Activated T-helper 2 cell treated with anti-CD3 and anti-CD28 coated beads, Interferon-gamma antibody, Interleukin-2, Interleukin-4, amounts not matched to agents 10 μg/mL and 5 μg/mL and 100 μg/mL, durations not matched to agents 14 hours and 24 hours and 36 hours (primary cell): ENCODE measurements at regions not wholly inside any gene's neighbourhood (a gene's known extent, or its start where the extent isn't known, plus 50 kb on each side); places are given as distances from the start of the nearest gene placed in this dataset.

Experiments
- DNase-seq: peaks from one replicate; pipeline ENCODE4 v3.0.0; 2021; ENCODE audit warnings: low spot score
- H3K27ac Mint-ChIP-seq: one replicate; pipeline ENCODE4 v1.8.0; 2021; ENCODE audit warnings: mixed read lengths
- H3K27me3 Mint-ChIP-seq: one replicate; pipeline ENCODE4 v1.8.0; 2021; ENCODE audit warnings: low read depth, mixed read lengths
- H3K36me3 Mint-ChIP-seq: one replicate; pipeline ENCODE4 v1.8.0; 2021; ENCODE audit warnings: low read depth, mixed read lengths
- H3K4me1 Mint-ChIP-seq: one replicate; pipeline ENCODE4 v1.8.0; 2021; ENCODE audit warnings: low read depth, mixed read lengths
- H3K4me3 Mint-ChIP-seq: one replicate; pipeline ENCODE4 v1.8.0; 2021; ENCODE audit warnings: low read depth, mild to moderate bottlenecking, moderate library complexity, mixed read lengths
- H3K9me3 Mint-ChIP-seq: one replicate; pipeline ENCODE4 v1.8.0; 2021; ENCODE audit warnings: mixed read lengths
- intact Hi-C: fragments of 100-400 bp; cut with micrococcal nuclease; formaldehyde crosslinking; loops from one replicate; pipeline ENCODE4 v1.15.1; 2023

DNA sequence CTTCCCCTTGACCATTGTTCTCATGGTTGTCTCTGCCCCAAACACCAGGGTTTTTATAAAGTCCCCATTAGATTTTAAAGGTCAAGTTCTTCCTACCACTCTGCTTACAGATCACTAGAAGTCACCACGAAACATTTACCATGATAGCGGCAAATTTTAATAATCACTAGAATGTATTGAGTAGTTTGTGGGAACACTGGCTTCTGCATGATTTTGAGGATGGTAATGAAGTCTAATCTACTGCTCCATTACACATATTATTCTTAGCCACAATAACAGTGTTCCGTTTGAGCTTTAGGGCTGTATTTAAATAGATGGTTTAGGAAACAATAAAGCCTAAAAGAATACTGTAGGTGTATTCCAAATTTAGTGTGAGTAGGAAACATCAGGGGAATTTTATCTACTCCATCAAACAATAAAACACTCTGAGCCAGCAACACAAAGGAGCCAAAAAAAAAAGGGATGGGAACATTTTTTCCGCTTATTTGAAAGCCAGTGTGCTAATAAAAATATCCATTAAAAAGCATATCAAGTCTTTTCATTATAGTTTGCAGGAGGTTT, 49.7 kb downstream of the KLF12 start:
- H3K27ac Mint-ChIP-seq: no peak overlapping the region
- no peak overlapping the region for H3K4me3 Mint-ChIP-seq
- H3K27me3 Mint-ChIP-seq: no peaks in the 10 kb centered on the region
- intact Hi-C loops: no loop called here
- DNase-seq: no peak
- no peaks in the 10 kb centered on the region for H3K9me3 Mint-ChIP-seq
- H3K36me3 Mint-ChIP-seq: peaks cover 23% of the 10 kb centered on the region
- H3K4me1 Mint-ChIP-seq: peaks cover 28% of the 10 kb centered on the region

DNA sequence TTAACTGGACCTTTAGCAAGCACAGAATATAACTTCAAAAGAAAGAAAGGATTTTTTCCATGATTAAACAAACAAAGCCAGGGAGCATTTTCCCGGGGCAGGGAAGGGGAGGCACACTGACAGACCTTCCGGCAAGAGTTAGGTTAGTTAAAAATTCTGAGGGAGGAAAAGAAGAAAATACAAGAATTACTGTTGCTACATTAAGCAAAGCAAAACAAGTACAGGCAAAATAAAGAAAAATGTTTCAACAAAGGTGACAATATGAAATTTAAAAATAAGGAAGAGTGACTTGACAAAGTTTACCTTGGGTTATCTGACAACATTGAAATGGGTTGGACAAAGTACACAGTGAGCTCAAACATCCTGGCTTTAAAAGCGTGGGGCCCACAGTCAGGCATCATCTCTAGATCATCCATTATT, 51.5 kb downstream of the KLF12 start:
- Mint-ChIP-seq H3K4me3 (no peak overlapping the region), H3K36me3 (peaks cover 32% of the 10 kb centered on the region), H3K9me3 (no peaks in the 10 kb centered on the region), H3K27me3 (no peaks in the 10 kb centered on the region), H3K27ac (no peak overlapping the region), H3K4me1 (peaks cover 21% of the 10 kb centered on the region)
- DNase-seq: no peak
- intact Hi-C loops: no loop called here

DNA sequence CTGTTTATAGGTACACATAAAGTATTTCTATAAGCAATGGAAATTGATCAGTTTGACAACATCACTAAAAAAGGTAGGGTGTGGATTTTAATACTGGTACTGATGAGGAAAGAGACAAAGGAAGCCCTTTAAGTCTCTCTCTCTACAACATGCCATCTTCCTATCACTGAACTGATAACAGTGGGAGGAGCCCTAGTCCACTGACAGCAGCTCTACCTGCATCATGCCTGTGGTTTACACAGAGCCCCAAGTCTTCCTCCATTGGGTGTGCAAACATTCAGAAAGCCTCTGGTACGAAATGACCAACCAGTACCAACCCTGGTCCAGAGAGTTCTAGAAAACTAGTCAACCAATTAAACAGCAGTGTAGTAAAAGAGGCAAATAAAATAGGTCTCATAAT, 53.4 kb downstream of the KLF12 start:
- DNase-seq: no peak
- intact Hi-C loops: no loop called here
- H3K27ac Mint-ChIP-seq: no peak overlapping the region
- H3K4me3 Mint-ChIP-seq: no peak overlapping the region
- peaks cover 31% of the 10 kb centered on the region for H3K36me3 Mint-ChIP-seq
- H3K9me3 Mint-ChIP-seq: no peaks in the 10 kb centered on the region
- peaks cover 26% of the 10 kb centered on the region for H3K4me1 Mint-ChIP-seq
- no peaks in the 10 kb centered on the region for H3K27me3 Mint-ChIP-seq

DNA sequence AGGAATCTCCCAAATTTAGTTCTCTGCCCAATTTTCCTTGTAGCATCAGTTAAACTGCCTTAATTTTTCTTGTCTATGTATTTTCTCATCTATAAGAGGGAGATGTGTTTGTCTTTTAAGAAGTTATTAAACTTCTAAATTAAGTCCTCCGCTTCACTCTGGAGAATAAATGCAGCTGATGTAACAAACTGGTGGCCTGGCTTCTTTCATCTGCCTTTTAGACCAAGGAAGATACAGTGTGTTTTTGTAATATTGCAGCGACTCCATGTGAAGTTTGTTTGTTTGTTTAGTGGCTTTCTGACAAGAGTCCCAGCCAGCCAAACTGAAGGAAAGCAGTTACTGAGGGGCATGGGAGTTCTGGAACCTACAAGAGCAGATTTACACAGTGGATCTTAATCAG, 56.4 kb downstream of the KLF12 start:
- Mint-ChIP-seq H3K4me1 (peaks cover 39% of the 10 kb centered on the region), H3K36me3 (peaks cover 34% of the 10 kb centered on the region), H3K4me3 (no peak overlapping the region), H3K27ac (no peak overlapping the region), H3K9me3 (peaks cover 3% of the 10 kb centered on the region), H3K27me3 (no peaks in the 10 kb centered on the region)
- no peak for DNase-seq
- intact Hi-C loops: no loop called here

DNA sequence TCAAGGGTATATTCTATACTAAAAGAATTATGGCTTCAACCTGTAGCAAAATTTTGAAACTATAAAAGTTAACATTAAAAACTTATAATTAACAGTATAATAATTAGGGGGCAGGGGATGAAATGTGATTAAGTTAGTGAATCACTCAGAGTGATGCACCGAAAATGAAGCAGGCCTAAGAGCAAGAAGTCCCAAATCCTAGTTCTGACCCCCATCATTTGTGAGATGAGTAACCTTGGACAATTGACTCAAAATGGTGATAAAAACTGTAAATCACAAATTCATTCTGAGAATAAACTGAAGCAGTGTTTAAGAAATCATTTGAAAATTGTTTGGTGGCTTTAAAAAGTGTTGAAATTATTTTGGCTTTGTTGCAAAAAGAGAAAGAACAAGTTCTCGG, 56.8 kb downstream of the KLF12 start:
- H3K4me1 Mint-ChIP-seq: peaks cover 39% of the 10 kb centered on the region
- intact Hi-C loops: no loop called here
- no peak for DNase-seq
- no peaks in the 10 kb centered on the region for H3K27me3 Mint-ChIP-seq
- H3K27ac Mint-ChIP-seq: no peak overlapping the region
- peaks cover 32% of the 10 kb centered on the region for H3K36me3 Mint-ChIP-seq
- no peak overlapping the region for H3K4me3 Mint-ChIP-seq
- peaks cover 4% of the 10 kb centered on the region for H3K9me3 Mint-ChIP-seq

DNA sequence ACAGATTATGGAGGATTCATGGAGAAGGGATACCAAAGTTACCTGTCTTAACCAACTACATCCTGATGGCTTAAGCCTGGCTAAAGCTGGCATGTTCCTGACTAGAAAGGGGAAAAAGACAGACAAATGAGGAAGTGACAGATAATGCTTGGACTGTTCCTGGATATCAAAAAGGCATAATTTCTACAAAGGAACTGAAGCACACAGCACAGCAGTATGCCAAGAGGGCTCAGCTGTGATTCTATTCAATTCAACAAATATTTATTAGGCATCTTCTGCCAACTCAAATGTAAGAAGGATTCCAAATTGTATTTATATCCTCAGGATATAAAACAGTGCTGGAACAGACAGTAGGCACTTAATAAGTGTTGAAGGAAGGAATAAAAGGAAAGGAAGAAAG, 59.5 kb downstream of the KLF12 start:
- Mint-ChIP-seq H3K27ac (no peak overlapping the region), H3K9me3 (peaks cover 6% of the 10 kb centered on the region), H3K4me3 (no peak overlapping the region), H3K36me3 (peaks cover 34% of the 10 kb centered on the region), H3K27me3 (no peaks in the 10 kb centered on the region), H3K4me1 (peaks cover 45% of the 10 kb centered on the region)
- no peak for DNase-seq
- intact Hi-C loops: no loop called here

DNA sequence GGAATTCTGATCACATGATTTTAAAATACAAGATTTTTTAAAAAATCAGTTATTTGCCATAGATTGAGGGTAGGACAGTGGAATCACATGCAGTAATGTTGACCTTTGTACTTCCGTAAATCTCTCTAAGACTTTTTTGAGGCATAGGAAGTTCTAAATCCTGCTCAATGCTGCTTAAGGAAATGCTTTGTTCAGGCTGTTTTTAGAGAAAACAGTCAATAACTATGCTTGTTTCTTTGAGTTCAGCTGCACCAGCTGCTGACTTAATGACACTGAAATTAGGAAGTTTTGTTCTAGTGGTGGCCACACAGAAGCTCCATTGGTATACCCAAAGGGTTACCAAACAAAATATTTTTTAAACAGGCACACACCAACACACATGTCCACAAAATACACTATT, 60.9 kb downstream of the KLF12 start:
- intact Hi-C loops: no loop called here
- Mint-ChIP-seq H3K4me1 (peaks cover 53% of the 10 kb centered on the region), H3K27me3 (no peaks in the 10 kb centered on the region), H3K27ac (no peak overlapping the region), H3K4me3 (no peak overlapping the region), H3K36me3 (peaks cover 35% of the 10 kb centered on the region), H3K9me3 (peaks cover 6% of the 10 kb centered on the region)
- DNase-seq: no peak

DNA sequence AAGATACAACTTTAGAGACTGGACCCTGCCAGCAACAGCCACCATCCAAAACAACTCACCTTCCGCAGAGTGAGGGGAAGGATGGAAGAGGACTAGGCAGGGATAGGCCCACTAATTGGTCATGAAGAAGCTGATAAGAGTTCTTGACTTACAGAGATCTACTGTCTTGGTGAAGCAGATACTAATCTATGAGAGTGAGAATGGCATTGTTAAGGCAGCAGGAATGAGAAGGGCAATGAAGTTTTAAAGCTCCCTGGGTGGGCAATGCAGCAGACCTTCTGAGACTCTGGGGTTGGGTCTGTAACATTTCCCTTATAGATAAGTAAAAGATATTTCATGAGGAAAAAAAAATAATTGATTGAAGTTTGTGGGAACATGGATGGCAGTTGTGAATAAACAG, 63.7 kb downstream of the KLF12 start:
- Mint-ChIP-seq H3K9me3 (peaks cover 6% of the 10 kb centered on the region), H3K27me3 (no peaks in the 10 kb centered on the region), H3K36me3 (peaks cover 36% of the 10 kb centered on the region), H3K4me1 (peaks cover 54% of the 10 kb centered on the region), H3K27ac (peak overlapping the region; percentile 59), H3K4me3 (peak overlapping the region; percentile 53)
- intact Hi-C loops: no loop called here
- no peak for DNase-seq

DNA sequence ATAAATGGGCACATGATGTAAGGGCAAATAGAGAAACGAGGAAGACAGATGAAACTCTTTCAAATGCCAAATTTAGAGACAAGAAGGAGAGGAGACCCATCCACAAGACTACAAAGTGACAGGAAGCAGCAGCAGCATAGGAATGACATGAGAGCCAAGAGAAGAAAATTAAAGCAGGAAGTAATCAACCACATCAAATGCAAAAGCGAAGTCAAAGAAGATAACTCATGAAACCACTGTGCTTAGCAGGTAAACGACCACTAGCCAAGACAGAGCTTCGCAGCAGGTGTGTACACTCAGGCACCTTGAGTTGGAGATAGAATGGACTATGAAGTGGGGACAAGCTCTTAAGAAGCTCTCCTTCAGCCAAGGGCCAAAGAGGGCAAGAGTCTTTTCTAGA, 64.1 kb downstream of the KLF12 start:
- Mint-ChIP-seq H3K27ac (peak overlapping the region; percentile 59), H3K27me3 (no peaks in the 10 kb centered on the region), H3K36me3 (peaks cover 37% of the 10 kb centered on the region), H3K4me1 (peaks cover 52% of the 10 kb centered on the region), H3K9me3 (peaks cover 6% of the 10 kb centered on the region), H3K4me3 (peak overlapping the region; percentile 53)
- intact Hi-C loops: no loop called here
- peak; percentile 25 for DNase-seq

DNA sequence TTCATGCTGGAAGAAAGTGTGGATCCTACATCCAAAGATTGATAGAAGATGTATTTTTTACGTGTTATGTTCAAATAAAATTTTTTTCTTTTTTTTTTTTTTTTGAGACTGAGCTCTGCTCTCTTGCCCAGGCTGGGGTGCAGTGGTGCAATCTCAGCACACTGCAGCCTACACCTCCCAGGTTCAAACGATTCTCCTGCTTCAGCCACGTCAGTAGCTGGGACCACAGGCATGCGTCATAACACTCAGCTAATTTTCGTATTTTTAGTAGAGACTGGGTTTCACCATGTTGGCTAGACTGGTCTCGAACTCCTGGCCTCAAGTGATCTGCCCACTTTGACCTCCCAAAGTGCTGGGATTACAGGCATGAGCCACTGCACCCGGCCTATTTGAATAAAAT, 65.7 kb downstream of the KLF12 start:
- Mint-ChIP-seq H3K4me3 (no peak overlapping the region), H3K4me1 (peaks cover 54% of the 10 kb centered on the region), H3K27me3 (no peaks in the 10 kb centered on the region), H3K9me3 (peaks cover 6% of the 10 kb centered on the region), H3K27ac (no peak overlapping the region), H3K36me3 (peaks cover 37% of the 10 kb centered on the region)
- intact Hi-C loops: loop anchor here (10.0 kb wide), 2 partner anchors 354 to 1256 kb away; no protein-coding TSS in a partner anchor
- no peak for DNase-seq

DNA sequence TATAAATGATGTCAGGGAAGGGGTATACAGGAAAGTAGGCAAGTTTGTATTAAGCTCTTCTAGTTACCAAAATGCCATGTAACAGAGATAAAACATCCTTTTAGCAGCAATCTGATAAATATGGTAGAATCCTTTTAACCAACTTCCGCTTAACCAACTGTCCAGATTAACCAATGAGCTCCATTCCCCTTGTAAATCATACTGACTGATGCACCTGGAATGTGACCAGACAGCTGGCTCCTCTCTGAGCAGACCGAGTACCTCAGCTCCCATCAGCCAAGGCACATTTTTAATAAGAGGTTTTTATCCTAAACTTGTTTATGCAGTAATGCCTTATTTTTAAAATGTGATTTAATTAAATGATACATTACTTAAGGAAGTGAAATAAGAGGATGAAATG, 66.4 kb downstream of the KLF12 start:
- Mint-ChIP-seq H3K4me1 (peaks cover 58% of the 10 kb centered on the region), H3K27me3 (no peaks in the 10 kb centered on the region), H3K9me3 (peaks cover 3% of the 10 kb centered on the region), H3K4me3 (no peak overlapping the region), H3K36me3 (peaks cover 39% of the 10 kb centered on the region), H3K27ac (no peak overlapping the region)
- DNase-seq: no peak
- intact Hi-C loops: loop anchor here (10.0 kb wide), 2 partner anchors 353 to 1257 kb away; no protein-coding TSS in a partner anchor

DNA sequence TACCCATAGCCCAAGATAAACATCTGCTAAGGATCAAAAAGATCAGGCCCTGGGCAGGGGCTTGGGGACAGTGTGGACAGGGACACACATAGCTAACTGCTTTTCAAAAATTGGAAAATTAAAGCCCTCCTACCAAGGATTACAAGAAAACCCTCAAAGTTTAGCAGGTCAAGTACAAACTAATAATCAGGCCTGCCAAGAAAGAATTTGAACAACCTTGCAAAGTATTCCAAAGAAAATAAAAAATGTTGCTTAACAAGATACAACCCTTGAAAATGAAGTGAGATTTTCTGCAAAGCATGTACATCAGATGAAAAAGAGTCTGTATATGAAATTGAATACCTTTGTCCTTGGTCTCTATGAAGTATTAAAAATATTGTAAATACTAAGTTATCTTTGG, 67.3 kb downstream of the KLF12 start:
- Mint-ChIP-seq H3K36me3 (peaks cover 37% of the 10 kb centered on the region), H3K4me3 (no peak overlapping the region), H3K27ac (no peak overlapping the region), H3K4me1 (peaks cover 67% of the 10 kb centered on the region), H3K9me3 (peaks cover 2% of the 10 kb centered on the region), H3K27me3 (no peaks in the 10 kb centered on the region)
- intact Hi-C loops: loop anchor here (10.0 kb wide), 2 partner anchors 352 to 1258 kb away; no protein-coding TSS in a partner anchor
- no peak for DNase-seq

DNA sequence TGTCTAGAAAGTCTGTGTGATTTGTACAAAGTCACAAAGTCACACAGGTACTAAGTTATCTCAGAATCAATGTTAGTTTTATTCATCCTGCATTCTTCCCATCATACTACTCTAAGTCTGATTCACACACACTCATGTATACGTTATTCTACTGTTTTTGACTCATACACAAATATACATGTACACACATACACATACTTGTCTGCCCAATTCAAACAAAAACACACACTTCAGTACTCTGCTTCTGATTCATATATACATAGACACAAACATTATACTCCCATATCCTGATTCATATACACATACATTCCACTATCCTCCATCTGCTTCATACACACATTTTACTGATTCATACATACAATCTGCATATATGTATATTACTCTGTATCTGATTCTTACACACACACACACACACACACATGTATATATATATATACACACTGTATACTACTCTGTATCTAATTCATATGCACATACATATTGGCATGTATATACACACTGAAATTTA, 69.3 kb downstream of the KLF12 start:
- intact Hi-C loops: loop anchor here (5.0 to 10.0 kb wide), 6 partner anchors 38 to 1260 kb away; no protein-coding TSS in a partner anchor
- peaks cover 39% of the 10 kb centered on the region for H3K36me3 Mint-ChIP-seq
- peaks cover 6% of the 10 kb centered on the region for H3K9me3 Mint-ChIP-seq
- no peak overlapping the region for H3K4me3 Mint-ChIP-seq
- peaks cover 69% of the 10 kb centered on the region for H3K4me1 Mint-ChIP-seq
- DNase-seq: no peak
- no peaks in the 10 kb centered on the region for H3K27me3 Mint-ChIP-seq
- H3K27ac Mint-ChIP-seq: no peak overlapping the region
